ENCODE measurements at regions not wholly inside any gene's neighbourhood (a gene's known extent, or its start where the extent isn't known, plus 50 kb on each side); places are given as distances from the start of the nearest gene placed in this dataset.
A peak's percentile ranks its signal among the peaks of the same experiment; 100 is the strongest.

DNA sequence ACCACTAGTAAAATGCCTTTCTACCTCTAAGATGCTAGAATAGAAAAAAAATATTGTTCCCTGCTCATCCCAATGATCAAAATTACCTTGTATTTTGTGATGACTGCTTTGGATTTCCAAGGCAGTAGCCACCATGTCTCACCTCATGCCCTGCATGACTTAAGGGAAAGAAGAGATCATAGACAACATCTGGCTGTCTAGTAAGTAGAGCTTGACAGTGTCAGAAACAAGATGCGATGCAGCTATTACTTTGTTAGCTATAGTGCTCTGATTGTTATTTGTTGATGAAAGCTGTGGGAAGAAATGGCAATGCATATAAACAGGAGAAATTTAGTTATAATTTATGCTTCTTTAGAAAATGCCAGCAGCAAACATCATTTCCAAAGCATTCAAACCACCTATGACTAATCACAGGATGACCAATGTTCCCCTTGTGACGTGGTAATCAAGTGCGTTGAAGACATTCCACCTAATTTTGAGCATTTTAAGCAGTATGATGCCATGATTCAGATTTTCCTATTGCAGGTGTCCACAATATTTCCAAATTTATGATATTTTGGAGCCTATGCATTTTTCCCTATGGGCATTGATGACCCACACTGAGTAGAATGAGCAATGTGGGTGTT lies 308.3 kb downstream of the KCNRG start:
- DNase-seq = no peak

DNA sequence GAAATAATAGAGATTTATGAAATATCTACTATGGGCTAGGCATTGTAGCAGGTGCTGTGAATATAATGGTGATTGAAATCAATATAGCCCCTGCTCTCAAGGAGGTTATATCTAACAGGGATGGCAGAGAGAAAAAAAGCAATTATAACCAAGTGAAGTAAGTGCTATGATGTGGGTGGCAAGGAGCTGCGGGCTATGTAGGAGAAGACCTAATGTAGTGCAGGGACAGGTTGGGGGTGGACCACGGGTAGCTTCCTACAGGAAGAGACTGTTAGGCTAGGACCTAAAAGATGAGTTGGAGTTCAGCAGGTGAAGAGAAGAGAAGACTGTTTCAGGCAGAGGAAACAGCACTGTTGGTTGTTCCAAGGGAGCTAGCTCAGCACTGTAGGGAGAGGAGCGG lies 311.0 kb downstream of the KCNRG start:
- DNase-seq = no peak

DNA sequence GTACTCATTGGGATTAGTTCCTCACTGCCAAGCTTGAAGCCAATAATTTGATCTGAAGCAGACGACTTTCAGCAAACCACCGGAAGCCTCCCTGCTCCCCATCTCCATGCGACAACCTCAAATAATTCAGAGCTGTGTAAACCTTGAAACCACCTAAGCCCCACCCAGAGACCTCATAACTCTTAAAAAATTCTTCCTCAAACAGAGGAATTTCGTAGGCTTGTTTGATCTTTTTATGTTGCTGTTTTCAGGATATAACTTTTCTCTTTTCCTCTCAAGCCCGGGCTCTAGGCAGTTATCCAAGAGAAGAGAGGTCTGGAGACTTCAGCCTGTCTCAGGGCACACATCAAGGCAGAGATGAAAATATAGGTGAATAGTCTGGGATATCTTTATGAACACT lies 311.6 kb downstream of the KCNRG start:
- no peak for DNase-seq

GRCh38 chr13:50334115-50334778 lies 319.0 kb downstream of the KCNRG start:
- no peak for DNase-seq

- DNase-seq = no peak
Observed at GRCh38 chr13:50334944-50335343, 319.7 kb downstream of the KCNRG start.

DNA sequence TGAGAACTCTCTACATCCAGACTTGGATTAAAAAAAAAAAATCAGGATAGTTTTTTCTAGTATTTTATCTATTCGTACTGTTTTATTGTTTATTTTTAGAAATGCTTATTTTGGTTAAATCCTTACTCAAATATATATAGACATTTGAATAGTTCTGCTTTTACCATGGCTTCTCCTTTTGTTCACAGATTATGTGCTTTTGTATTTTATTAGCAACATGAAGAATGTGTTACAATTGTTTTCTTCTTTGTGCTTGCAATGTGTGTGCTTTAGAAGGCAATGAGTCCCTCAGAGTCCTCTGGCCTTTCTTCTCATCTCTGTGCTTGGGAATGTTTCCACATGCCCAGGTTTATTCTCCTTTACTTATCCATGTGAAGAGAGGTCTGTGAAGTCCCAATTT lies 324.0 kb downstream of the KCNRG start:
- DNase-seq = no peak

DNA sequence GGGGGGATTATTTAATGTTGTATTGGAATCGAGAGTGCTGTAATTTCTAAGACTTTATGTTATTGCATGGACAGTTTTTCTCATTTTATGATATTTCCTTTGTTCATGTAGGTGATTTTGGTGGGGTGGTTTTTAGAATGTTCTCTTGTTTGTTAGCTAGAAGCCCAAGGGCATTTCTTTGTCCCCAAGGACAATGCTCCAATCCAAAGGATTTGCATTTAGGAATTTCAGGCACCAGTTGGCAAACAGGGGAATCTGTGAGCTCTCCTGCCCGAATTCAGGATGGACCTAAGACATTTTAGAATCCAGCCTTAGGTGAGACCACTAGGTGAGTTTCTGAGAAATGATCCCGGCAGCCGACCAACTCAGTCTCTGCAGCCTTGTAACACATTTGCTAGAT lies 324.9 kb downstream of the KCNRG start:
- no peak for DNase-seq

DNA sequence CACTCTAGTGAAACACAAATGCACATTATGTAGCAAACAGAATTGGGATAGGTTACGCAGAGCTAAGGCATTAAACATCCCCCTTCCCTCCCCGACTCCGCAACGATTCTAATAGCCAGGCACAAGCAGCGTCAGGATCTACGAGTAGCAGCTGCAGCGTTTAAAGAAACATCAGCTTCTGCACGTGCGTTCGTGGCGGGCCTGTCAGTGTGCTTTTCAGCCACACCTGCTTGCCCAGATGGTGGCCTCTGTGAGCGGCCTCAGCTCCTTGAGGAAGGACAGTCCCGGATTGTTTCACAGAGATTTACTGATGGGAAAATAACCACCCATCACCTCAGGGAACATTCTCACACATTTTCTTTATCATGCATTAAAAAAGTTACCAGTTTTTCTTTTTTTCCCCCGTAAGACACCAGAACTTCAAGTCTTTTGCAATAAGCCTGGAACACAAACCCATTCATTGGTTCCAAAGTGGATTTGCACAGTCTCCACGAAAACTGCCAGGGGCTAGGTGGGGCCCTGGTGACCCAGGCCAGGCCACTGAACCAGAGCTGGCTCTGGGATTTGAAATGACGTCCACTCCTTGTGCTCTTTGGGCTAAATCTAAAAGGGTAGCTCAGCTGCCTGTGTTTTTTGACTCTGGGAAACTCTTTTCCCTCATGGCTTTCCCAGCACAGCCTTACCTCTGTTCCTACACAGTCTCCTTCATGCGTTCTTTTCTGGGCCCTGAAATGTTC lies 325.5 kb downstream of the KCNRG start:
- no peak for DNase-seq

DNA sequence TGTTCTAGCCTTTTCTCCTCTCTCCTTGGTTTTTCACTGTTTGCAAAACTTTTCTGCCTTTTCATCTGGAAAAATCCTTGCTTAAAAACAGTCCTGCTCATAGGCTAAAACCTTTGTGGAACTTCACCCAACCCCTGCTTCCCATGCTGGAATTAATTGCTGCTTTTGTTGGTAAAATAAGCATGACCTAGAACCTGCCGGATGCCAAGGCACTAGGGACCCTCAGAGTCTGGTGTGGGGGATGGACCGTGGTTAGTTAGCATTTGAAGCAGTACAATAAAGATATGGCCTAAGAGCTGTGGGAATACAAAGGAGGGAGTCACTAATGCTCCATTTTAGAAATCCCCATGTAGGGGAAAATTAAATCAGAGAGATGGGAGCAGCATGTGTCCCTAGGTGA lies 326.3 kb downstream of the KCNRG start:
- DNase-seq = no peak

DNA sequence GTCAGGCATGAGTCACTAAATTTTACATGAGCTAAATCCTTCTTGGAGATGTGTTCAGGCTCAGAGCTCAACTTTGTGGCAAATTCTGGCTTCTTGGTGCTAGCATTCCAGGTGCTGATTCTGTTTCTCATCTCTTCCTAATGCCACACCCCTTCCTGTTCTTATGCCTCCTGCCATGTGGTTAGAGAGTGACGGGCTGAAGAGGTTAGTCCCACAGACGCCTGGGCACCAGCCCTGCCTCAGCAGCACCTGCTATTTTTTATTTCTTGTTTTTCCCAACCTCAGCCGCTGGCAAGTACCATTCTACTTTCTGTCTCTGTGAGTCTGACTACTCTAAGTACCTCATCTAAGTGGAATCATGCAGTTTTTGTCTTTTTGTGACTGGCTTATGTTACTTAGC lies 329.5 kb downstream of the KCNRG start:
- DNase-seq = no peak

DNA sequence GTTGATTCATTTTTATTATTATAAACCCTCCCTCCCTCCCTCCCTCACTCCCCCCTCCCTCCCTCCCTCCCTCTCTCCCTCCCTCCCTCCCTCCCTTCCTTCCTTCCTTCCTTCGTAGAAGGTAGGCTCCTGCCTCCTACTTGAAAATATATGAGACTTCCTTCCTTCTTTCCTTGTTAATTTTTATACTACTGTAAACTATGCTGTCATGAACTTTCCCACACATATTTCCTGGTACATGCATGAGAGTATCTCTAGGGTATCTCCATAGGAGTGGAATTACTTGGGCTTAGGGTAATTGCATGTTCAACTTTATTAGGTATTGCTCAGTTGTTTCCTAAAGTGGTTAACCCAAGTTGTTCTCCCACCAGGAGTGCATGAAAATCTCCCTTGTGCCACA lies 330.6 kb downstream of the KCNRG start:
- no peak for DNase-seq

GRCh38 chr13:50348371-50348770 lies 333.1 kb downstream of the KCNRG start:
- DNase-seq = no peak

GRCh38 chr13:50352720-50353480 lies 337.7 kb downstream of the KCNRG start:
- no peak for DNase-seq

- DNase-seq = no peak
Observed at GRCh38 chr13:50353651-50354415, 338.6 kb downstream of the KCNRG start.

GRCh38 chr13:50355797-50356196 lies 340.6 kb downstream of the KCNRG start:
- no peak for DNase-seq

GRCh38 chr13:50357136-50357535 lies 341.9 kb downstream of the KCNRG start:
- DNase-seq = no peak

- DNase-seq = no peak
Observed at GRCh38 chr13:50357586-50358118, 342.4 kb downstream of the KCNRG start.

GRCh38 chr13:50358231-50359040 lies 343.2 kb downstream of the KCNRG start:
- DNase-seq = no peak

DNA sequence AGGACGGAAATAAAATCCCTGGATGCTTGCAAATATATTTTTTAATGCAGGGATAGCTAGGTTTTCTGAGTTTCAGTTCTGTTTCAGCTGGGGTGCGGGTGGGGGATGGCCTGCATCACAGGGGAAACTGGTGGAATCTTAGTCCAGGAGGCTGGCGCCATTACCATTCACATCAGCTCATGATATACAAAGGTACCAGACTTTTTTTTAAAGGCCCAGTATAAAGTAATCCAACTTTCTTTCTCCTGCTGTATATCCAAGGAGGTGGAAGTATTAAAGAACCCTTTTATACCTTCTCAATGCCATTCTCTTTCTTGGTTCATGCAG lies 343.8 kb downstream of the KCNRG start:
- peak in 1 of 2 donors; percentile 18 for DNase-seq

GRCh38 chr13:50359779-50360178 lies 344.5 kb downstream of the KCNRG start:
- peak in 1 of 2 donors; percentile 26 for DNase-seq

GRCh38 chr13:50360637-50361036 lies 345.4 kb downstream of the KCNRG start:
- DNase-seq = no peak

GRCh38 chr13:50361282-50361681 lies 346.0 kb downstream of the KCNRG start:
- peak in 1 of 2 donors; percentile 53 for DNase-seq
